Ovary (tissue), 7 donors: ENCODE measurements at regions not wholly inside any gene's neighbourhood (a gene's known extent, or its start where the extent isn't known, plus 50 kb on each side); places are given as distances from the start of the nearest gene placed in this dataset.

Experiments
- DNase-seq, 5 donors: peaks; one replicate each; pipeline ENCODE4 v3.0.0-alpha.2; 2019 to 2020
- H3K27ac ChIP-seq, 2 donors: fragments of 200-600 bp; one replicate each; pipeline versions ENCODE4 v1.5.1 to v1.8.0; 2019 to 2022
- H3K27me3 ChIP-seq: fragments of 200-600 bp; one replicate; pipeline ENCODE4 v1.8.0; 2022
- H3K36me3 ChIP-seq: fragments of 200-600 bp; sonication (generic); one replicate; pipeline ENCODE4 v1.5.1; 2019
- H3K4me1 ChIP-seq: one replicate; pipeline ENCODE4 v1.8.1; 2013; ENCODE audit warnings: mild to moderate bottlenecking, moderate library complexity; ENCODE audit not compliant: insufficient read depth
- H3K4me3 ChIP-seq: fragments of 200-600 bp; sonication (generic); one replicate; pipeline ENCODE4 v1.5.1; 2017
- H3K9me3 ChIP-seq, 2 donors: fragments of 200-600 bp in 1 of 2; sonication (generic) in 1 of 2; one replicate each; pipeline versions ENCODE4 v1.5.1 to v1.8.1; 2013 to 2019; ENCODE audit warnings: mild to moderate bottlenecking in 1 of 2, moderate library complexity in 1 of 2
- CTCF ChIP-seq, 3 donors: fragments of 450-650 bp in 2 of 3; fragments of 200-600 bp in 1 of 3; IDR thresholded peaks; one replicate each; pipeline versions ENCODE4 v1.5.1 to v1.8.0; 2016 to 2022; ENCODE audit warnings: antibody characterized with exemption in 3 of 3, mild to moderate bottlenecking in 1 of 3
- EP300 ChIP-seq: sonication (generic); formaldehyde crosslinking; IDR thresholded peaks from one replicate; pipeline ENCODE4 v1.6.1; 2017; ENCODE audit warnings: antibody characterized with exemption
- POLR2A ChIP-seq: fragments of 450-650 bp; IDR thresholded peaks from one replicate; pipeline ENCODE4 v1.6.1; 2017; ENCODE audit warnings: antibody characterized with exemption, mild to moderate bottlenecking, moderate library complexity
- WGBS, 3 donors: extraction: QIAGEN DNeasy Blood & Tissue Kit in 1 of 3; methylation state at CpG; one replicate each; pipeline versions ENCODE4 v1.1.5 to v1.1.7; 2013 to 2017; 5-methylcytosine and 5-hydroxymethylcytosine counted together
- intact Hi-C, 4 donors: fragments of 100-400 bp; cut with DNase I; formaldehyde crosslinking; loops; one replicate each; pipeline versions ENCODE4 v1.11.0 to v1.15.1; 2022 to 2023
- donor health status: DM: no; HTN: no; CAD: no; lungs with moderate emphysema.
- donor health status: DM: no; HTN: no; CAD: no.
- donor health status: Bipolar disorder and iron deficiency.
- donor health status: DM: no; HTN: no; CAD: no.
- donor health status: DM: yes; HTN: yes; CAD: no.

DNA sequence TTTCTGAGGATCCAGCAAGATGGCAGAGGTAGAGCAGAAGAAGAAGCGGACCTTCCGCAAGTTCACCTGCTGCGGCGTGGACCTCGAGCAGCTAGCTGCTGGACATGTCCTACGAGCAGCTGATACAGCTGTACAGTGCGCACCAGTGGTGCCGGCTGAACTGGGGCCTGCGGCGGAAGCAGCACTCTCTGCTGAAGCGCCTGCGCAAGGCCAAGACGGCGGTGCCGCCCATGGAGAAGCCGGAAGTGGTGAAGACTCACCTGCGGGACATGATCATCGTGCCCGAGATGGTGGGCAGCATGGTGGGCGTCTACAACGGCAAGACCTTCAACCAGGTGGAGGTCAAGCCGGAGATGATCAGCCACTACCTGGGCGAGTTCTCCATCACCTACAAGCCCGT is 125.8 kb downstream of the LRIG2 start:
- Histone ChIP-seq H3K27ac (no peak overlapping the region), H3K9me3 (no peaks in the 10 kb centered on the region), H3K36me3 (no peaks in the 10 kb centered on the region), H3K27me3 (no peaks in the 10 kb centered on the region), H3K4me1 (no peaks in the 10 kb centered on the region), H3K4me3 (no peak overlapping the region)
- no peak for DNase-seq
- intact Hi-C loops = no loop called here
- no peak for TF ChIP-seq EP300
- TF ChIP-seq POLR2A = no peak
- TF ChIP-seq CTCF (IDR thresholded peaks at IDR 0.05) = no peak
- 97 to 98% (median 98%) methylated on average over 24 of the region's 24 CpGs for WGBS, 3 donors

GRCh38 chr1:113199760-113200455 is 126.9 kb downstream of the LRIG2 start:
- H3K27me3 ChIP-seq = no peaks in the 10 kb centered on the region
- no peaks in the 10 kb centered on the region for H3K4me1 ChIP-seq
- H3K4me3 ChIP-seq = no peak overlapping the region
- H3K27ac ChIP-seq = no peak overlapping the region
- intact Hi-C loops = no loop called here
- TF ChIP-seq POLR2A (no peak), CTCF (IDR thresholded peaks at IDR 0.05) (no peak), EP300 (no peak)
- 48 to 55% (median 51%) methylated on average over 8 of the region's 8 CpGs for WGBS, 3 donors
- H3K36me3 ChIP-seq = no peaks in the 10 kb centered on the region
- DNase-seq = no peak
- no peaks in the 10 kb centered on the region for H3K9me3 ChIP-seq

DNA sequence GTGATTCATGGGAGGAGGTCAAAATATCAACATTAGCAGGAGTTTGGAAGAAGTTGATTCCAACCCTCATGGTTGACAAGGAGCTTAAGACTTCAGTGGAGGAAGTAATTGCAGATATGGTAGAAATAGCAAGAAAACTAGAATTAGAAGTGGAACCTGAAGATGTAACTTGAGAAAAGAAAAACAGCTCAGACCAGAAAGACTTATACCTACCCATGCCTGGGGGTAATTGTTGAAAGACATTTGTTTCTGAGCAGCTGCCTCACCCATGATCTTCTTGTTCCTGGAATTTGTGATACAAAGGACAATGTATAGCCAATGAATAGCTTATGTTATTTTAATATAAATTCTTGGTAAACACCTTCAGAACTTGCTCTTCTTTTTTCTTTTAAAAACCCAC is 128.6 kb downstream of the LRIG2 start:
- no peaks in the 10 kb centered on the region for H3K4me1 ChIP-seq
- no peak overlapping the region for H3K27ac ChIP-seq
- H3K9me3 ChIP-seq = no peaks in the 10 kb centered on the region
- H3K36me3 ChIP-seq = no peaks in the 10 kb centered on the region
- intact Hi-C loops = no loop called here
- TF ChIP-seq POLR2A = no peak
- TF ChIP-seq CTCF (IDR thresholded peaks at IDR 0.05) = no peak
- TF ChIP-seq EP300 = no peak
- H3K27me3 ChIP-seq = no peaks in the 10 kb centered on the region
- no peak for DNase-seq
- no peak overlapping the region for H3K4me3 ChIP-seq

GRCh38 chr1:113205980-113206766 is 133.2 kb downstream of the LRIG2 start:
- 62 to 78% (median 64%) methylated on average over 4 of the region's 4 CpGs for WGBS, 3 donors
- intact Hi-C loops = no loop called here
- TF ChIP-seq CTCF (IDR thresholded peaks at IDR 0.05) (no peak), EP300 (no peak), POLR2A (no peak)

More at GRCh38 chr1:113205980-113206766, 133.2 kb downstream of the LRIG2 start:
- DNase-seq = no peak
- Histone ChIP-seq H3K4me1 (no peaks in the 10 kb centered on the region), H3K27me3 (no peaks in the 10 kb centered on the region), H3K9me3 (no peaks in the 10 kb centered on the region), H3K4me3 (no peak overlapping the region), H3K27ac (no peak overlapping the region), H3K36me3 (no peaks in the 10 kb centered on the region)
